GM11168 (cell line): ENCODE measurements at regions not wholly inside any gene's neighbourhood (a gene's known extent, or its start where the extent isn't known, plus 50 kb on each side); places are given as distances from the start of the nearest gene placed in this dataset.

Experiments
- in situ Hi-C: fragments of 300-500 bp; cut with MboI; formaldehyde crosslinking; loops from one replicate; pipeline ENCODE4 v1.12.0; 2022; ENCODE audit warnings: low sequenced_read_pairs; ENCODE audit not compliant: unreplicated experiment

DNA sequence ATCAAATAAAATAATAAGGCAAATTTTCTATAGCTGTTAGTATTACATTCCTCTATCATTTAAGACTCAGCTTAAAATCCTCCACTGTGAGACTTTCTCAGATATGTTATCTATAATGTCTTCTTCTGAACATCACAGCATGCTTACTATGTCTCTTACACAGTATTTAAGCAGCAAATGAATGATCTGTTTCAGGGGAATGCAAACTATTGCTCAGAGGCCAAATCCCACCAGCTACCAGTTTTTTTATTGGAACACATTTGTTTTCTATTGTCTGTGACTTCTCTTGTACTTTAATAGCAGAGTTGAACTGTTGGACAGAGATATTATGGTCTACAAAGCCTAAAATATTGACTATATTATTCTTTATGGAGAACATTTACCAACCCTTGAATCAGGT is 59.6 kb downstream of the C3orf38 start:
- in situ Hi-C loops: loop anchor here (25.0 kb wide), 1 partner anchor 903 kb away; the partner anchor contains the start of gene EPHA3

DNA sequence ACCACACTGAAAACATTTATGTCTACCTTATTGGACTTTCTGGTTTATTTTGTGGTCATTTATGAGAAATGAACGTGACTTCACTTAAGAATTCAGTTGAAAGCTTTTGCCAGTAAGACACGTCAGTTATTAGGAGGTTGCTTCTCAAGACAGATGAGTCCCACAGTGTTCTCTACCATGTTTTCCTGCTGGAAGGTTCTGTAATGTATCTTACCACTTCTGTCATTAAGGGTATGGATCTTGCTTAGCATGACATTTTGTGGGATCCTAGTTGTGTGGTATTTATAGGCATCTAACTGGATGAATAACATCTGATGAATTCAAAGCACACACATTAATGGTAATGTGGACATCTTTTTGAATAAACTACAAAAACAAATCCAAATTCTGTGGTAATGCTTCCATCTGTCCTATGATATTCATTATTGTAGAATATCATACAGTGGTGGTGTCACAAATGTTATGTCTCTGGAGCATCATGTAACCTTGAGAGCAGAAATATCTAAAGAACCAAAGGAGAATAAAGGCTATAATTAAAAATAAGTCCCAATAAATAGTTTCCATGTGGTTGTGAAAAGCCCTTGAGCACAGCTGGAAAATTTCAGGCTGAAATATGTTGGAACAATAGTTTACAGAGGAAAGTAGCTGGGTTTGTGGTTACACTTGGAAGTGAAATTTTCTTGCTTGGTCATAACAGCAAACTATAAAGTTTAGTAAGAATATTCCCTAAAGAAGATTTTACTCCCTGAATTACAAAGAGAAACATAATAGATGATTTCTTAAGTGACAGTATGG is 61.5 kb downstream of the C3orf38 start:
- in situ Hi-C loops: loop anchor here (25.0 kb wide), 1 partner anchor 901 kb away; the partner anchor contains the start of gene EPHA3

DNA sequence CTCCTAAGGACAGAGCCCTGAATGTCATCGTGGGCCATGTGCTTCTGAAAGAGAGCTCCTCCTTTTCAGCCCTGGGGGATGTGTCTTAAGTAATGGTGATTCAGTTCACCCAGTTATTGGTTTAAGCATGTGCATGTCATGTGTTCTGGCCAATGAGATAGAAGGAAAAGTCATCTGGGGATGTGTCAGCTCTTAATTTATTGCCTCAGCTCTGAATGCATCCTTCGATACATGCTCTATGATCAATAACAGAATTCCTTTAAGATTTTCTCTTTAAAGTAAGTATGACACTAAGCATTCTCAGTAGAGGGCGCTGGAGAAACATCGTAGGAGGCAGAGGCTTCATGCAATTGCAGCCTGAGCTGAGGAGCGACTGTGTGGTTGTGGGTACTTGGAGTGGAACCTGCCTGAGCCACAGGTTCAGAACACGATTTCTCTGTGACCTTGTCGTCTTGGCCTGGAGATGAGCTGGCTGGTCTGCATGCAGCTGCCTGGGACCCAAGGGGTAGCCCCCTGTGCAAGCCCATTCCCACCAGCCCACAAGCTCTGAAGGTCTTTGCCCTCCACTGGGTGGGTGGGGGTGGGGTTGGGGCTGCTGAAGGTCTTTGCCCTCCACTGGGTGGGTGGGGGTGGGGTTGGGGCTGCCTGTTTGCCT is 69.5 kb downstream of the C3orf38 start:
- in situ Hi-C loops: loop anchor here (25.0 kb wide), 1 partner anchor 893 kb away; the partner anchor contains the start of gene EPHA3

DNA sequence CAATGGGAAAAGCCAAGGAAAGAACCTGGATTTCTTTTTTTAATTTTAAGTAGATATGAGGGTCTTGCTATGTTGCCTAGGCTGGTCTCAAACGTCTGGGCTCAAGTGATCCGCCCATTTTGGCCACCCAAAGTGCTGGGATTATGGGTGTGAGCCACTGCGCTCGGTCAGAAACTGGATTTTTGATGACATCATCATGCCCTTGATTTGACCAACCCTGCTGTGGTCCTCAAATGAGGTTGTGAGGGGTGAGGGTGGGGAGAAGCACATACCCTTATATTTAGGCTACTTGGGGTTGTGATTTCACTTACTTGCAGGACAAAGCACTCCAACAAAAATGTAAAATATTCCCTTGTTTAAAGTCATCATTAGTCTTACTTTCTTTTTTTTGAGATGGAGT is 70.4 kb downstream of the C3orf38 start:
- in situ Hi-C loops: loop anchor here (25.0 kb wide), 1 partner anchor 892 kb away; the partner anchor contains the start of gene EPHA3

DNA sequence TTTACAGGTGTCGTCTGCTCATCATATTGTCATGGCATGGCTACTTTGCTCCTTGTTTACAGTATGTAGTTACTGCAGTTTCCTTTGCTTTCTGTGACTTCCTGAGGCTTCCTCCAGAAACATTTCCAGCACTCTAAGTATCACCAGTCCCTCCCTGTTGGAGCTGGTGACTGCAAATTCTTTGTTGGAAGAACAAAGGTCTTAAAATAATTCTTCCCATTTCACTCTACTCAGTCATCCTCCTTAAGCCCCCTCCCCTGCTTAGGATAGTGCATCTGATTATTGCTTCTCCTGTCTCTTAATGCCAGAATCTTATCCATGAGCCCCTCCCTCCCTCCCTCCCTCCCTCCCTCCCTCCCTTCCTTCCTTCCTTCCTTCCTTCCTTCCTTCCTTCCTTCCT is 72.0 kb downstream of the C3orf38 start:
- in situ Hi-C loops: loop anchor here (25.0 kb wide), 1 partner anchor 891 kb away; the partner anchor contains the start of gene EPHA3

DNA sequence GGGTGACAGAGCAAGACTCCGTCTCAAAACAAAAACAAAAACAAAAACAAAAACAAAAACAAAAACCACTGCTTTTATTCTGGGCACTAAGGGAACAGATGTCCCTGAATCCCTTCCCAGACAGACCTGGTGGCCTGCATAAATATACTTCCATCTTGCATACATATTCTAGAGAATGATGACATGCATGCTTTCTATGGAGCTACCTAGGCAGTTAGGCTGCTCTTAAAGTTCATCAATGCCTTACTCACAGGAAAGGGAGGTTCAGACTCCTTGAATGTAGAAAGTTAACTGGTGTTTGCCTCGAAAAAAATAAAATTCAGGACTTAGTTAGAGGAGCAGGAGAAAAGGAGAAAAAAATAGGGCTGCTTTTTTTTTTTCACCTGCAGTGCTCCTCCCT is 72.6 kb downstream of the C3orf38 start:
- in situ Hi-C loops: loop anchor here (25.0 kb wide), 1 partner anchor 890 kb away; the partner anchor contains the start of gene EPHA3

DNA sequence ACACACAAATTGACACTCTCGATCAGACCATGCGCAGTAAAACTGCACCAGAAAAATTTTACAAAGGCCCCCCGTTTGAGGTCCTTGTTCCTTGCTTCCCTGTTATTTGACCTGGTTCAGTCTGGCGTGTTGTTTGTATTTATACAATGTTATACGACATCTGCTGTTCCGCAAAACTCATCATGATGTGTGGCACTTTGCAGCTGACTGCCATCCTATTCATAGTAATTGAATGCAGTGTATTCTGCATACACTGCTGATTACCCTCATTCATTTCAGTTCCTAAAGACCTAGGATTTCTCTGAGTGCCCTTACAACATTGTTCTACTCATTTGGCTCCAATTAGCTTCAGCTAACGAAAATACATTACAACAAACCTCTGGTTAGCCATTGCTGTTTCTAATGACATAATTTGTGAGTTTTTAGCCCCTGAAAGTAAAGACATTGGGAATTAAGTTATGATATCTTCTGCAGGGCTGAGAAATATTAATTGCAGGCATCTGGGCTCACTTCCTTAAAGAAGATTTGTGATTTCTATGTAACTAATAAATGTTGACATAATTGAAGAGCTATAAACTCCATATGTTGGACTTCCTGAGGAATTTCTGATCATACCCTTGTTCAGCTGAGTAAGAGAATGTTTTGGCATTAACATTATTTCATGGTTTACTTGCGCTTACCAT is 75.7 kb downstream of the C3orf38 start:
- in situ Hi-C loops: no loop called here

DNA sequence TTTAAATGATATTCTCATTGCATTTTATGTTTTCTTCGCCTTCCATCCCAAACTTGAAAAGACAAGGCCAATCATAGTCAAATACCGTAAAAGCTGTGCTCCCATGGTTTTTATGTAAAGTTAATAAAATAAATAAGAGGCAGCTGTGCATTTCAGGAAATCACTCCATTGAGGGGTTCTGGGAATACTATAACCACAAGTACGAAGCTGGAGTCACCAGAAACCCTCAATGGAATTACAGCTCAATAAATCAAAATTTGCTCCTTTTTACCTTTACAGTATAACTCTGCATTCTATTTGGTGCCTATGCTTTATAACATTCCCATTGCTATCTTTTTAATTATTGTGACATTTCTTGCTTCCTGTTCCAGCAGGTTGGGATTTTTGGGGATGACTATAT is 77.2 kb downstream of the C3orf38 start:
- in situ Hi-C loops: no loop called here

DNA sequence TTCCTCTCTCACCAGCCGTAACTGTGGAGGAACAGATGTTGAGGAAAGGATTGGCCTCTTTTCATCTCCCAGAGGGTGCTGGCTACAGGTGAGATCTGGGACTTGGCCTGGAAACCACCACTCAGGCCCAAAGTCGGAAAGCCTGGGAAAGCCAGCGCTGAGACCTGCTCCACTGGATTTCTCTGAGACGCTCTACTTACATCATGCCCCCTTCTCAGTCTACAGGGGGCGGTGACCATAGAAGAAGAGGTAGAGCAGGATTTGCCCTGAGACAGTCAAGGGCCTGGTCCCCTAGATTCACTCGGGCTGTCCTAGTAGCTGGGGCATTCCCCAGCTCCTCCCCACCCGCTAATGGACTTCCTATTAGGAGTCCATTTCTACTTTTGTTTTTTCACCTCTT is 80.9 kb downstream of the C3orf38 start:
- in situ Hi-C loops: no loop called here

DNA sequence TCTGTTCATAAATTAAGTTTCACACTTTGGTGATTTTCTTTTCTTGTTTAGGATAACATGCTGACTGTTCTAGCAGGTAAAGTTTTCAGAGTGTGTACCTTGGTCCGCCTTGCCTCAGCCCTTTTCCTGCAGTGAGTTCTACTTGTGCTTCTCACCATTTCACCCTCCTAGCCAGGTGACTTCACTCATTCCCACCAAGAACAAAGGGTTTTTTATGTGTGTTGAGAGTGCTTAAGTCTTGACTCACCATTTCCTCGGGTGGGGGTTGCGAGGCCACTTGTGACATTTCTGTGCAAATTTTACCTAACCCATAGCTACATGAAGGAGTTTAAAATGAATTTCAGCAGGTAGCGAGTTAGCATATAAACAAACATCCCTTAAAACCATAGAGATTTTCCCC is 81.4 kb downstream of the C3orf38 start:
- in situ Hi-C loops: no loop called here

DNA sequence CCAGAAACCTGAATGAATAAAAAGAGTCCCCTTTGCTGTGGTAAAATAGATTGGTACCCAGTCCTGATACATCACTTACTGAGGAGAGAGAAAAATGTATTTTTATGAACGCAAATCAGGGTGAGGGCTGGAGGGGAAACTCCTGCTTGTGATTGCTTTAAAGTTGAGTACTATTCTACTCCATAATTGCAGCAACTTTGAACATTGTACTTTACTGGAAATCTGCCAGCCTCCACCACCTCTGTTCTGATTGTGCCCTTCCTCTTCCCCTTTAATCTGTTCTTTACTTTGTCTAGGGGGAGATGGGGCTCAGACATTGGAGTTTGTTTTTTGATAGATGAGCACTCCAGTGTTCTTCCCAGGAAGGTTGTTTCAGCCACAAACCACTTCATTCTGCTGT is 81.9 kb downstream of the C3orf38 start:
- in situ Hi-C loops: no loop called here

DNA sequence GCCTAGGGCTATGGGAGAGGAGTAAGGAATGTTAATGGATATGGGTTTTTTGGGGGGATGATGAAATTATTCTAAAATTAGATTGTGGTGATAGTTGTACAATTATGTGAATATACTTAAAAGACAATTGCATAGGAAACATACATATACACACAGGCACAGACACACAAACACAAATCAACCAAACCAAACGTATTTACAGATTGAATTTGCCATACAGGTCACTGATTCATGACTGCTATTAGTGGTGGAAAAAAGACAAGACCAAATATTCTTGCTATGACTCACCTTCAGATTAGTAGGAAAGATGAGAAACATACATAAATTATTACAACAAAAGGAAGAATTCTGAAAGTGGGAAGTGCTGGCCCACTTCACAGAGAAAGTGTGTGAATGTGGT is 85.3 kb downstream of the C3orf38 start:
- in situ Hi-C loops: no loop called here

DNA sequence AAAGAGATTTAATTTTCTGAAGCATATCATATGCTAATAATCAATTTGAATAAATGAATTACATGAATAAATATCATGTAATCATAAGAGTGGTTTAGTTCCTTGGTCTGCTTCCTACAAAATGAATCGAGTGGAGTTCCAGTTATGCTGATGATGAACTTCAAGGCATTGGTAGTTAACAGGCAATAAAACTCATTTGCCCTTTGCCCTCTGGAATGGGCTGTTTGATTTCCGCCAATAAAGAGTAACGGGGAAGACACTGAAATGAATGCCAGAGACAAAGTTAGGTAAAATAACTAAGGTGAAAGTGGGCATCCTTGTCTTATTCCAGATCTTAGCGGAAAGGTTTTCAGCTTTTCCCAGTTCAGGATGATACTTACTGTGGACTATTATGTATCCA is 90.1 kb downstream of the C3orf38 start:
- in situ Hi-C loops: no loop called here

DNA sequence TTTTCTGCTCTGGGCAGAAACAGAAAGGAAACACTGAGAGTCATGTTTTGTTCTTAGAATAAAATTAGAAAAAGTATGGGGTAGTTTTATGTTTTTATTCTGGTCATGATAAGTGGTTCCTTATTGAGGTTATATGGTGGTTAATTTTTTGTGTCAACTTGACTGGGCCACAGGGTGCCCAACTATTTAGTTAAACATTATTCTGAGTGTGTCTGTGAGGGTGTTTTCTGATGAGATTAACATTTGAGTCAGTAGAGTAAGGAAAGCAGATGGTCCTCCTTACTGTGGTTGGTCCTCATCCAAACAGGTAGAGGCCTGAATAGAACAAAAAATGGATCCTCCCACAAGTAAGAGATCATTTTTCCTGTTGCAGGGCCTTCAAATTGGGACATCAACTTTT is 98.9 kb downstream of the C3orf38 start:
- in situ Hi-C loops: no loop called here

DNA sequence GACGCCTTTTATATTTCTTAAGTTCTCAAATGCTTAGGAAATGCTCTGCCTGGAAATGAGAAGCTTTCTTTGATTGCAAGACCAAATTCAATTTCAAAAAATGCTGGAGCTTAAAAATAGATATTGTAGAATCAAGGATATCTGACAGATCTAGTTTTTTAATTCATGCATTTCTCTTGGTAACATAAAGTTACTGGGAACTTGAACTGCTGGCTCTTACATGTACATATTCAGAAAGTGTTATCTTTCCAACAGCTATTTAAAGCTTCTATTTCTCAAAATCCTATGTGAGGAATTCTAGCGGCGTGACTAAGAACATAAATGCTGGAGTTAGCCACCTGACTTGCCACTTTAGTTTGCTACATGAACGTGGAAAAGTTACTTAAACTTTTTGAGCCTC is 109.3 kb downstream of the C3orf38 start:
- in situ Hi-C loops: no loop called here

DNA sequence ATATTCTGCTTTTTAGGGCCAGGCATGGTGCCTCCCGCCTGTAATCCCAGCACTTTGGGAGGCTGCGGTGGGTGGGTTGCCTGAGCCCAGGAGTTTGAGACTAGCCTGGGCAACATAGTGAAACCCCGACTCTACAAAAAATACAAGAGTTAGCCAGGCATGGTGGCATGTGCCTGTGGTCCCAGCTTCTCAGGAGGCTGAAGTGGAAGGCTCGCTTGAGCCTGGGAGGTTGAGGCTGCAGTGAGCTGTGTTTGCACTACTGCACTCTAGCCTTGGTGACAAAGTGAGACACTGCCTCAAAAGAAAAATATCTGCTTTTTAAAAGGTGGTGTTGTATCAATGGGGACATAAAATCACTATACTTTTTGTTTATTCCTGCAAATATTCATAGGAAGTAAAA is 112.8 kb downstream of the C3orf38 start:
- in situ Hi-C loops: no loop called here

DNA sequence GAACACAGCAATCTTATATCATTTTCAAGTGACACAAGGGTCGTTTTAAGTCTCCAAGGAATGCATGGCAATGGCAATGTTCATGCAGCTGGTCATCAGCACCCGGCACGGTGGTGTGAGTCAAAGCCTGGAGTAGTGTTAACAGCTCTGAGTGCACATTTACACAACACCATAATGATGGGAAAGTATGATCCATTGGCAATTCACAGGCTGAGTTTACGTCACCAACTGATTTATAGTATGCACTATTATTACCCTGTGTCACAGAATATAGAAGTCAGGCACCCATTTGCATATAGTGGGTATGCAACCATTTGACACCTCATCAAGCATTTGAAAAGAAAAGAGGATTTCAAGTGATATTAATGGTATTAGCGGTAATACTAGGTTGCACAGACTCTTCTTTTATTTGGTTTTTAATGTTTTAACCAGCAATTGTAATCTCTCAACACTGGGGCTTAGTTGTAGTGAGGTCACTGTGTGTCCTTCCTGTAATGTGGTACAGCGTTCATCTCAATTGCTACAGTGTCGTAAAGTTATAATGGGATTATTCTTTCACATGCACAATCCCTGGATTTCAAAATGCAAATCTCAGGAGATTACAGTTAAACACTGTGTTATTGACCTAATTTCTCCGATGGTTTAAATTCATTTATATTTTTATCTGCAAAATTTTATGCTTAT is 113.8 kb downstream of the C3orf38 start:
- in situ Hi-C loops: no loop called here

DNA sequence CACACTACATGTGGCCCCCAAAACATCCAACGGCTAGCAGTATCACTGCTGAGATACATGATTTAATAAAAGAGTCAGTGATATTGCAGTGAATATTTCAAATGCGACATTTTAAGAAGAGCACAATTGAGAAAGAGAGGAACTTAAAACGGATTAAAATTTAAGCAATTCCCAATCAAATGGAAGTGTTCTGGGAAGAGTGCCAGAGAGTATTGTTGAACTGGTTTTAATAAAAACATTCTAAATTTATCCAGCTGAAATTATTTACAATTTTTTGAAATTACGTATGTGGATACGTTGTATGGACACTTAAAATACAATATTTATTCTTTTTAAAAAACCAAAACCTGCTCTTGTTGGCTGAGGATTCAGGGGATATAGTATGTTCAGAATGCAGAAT is 117.7 kb downstream of the C3orf38 start:
- in situ Hi-C loops: no loop called here

DNA sequence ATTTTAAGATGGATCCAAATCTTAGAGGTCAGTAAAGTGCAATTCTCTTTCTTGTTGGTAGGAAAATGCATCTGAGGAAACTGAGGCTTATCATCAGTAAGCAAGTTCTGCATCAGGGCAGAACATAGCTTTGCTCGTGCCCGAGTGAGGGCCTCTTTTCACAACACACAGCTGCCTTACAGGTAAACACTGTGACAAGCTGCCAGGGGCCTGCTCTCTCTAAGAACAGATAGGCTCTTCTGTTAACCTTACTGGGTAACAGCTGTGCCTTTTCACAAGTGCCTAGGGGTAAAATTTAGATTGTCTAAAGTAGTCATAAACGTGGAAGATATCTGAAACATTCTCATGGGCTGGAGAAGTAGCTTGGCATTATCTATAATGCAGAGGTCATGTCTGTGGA is 118.1 kb downstream of the C3orf38 start:
- in situ Hi-C loops: no loop called here

DNA sequence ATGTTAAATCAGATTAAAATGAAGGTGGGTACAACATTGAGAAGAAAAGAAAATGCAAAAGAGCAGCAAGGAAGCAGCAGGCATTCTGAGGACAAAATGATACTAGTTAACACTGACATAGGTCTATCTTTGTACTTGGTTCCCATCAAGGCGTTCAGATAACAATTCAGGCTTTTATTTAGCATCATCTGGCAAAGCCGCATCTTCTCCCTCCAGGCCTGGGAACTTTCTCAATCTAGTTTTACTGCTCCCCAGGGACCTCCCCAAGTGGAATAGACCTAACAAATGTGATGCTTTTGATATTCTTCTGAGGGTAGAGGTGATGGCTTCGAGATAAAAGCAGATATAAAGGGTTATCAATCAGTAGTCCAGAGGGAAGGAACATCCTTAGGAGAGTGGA is 130.6 kb downstream of the C3orf38 start:
- in situ Hi-C loops: no loop called here
